ENCODE measurements at regions not wholly inside any gene's neighbourhood (a gene's known extent, or its start where the extent isn't known, plus 50 kb on each side); places are given as distances from the start of the nearest gene placed in this dataset.

DNA sequence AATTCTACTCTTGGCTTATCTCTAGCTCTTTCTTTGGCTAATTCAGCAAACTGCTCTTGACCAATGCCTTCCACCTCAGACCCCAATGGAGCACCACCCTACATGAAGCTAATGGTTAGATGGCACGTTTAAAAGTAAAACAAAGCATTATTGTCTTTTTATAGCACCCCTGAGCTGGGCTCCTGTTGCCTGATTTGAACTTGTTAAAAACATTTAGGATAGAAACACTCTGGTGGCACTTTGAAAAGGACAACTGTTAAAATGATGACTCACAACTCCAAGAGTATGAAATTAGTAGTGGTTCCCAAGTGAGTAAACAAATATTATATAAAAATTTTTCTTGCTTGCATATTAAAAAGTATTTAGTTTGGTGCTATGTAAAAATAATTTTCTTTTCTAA is 299.6 kb upstream of the DCN start:
- TF ChIP-seq, protein P1, sequence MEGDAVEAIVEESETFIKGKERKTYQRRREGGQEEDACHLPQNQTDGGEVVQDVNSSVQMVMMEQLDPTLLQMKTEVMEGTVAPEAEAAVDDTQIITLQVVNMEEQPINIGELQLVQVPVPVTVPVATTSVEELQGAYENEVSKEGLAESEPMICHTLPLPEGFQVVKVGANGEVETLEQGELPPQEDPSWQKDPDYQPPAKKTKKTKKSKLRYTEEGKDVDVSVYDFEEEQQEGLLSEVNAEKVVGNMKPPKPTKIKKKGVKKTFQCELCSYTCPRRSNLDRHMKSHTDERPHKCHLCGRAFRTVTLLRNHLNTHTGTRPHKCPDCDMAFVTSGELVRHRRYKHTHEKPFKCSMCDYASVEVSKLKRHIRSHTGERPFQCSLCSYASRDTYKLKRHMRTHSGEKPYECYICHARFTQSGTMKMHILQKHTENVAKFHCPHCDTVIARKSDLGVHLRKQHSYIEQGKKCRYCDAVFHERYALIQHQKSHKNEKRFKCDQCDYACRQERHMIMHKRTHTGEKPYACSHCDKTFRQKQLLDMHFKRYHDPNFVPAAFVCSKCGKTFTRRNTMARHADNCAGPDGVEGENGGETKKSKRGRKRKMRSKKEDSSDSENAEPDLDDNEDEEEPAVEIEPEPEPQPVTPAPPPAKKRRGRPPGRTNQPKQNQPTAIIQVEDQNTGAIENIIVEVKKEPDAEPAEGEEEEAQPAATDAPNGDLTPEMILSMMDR (IDR thresholded peaks at IDR 0.05), result no peak
- TF ChIP-seq EP300 (IDR thresholded peaks at IDR 0.05) (no peak), POLR2A (IDR thresholded peaks at IDR 0.05) (no peak), POLR2AphosphoS5 (IDR thresholded peaks at IDR 0.05) (no peak)

Measured in sigmoid colon (tissue), 4 donors.